ENCODE measurements at regions not wholly inside any gene's neighbourhood (a gene's known extent, or its start where the extent isn't known, plus 50 kb on each side); places are given as distances from the start of the nearest gene placed in this dataset.

DNA sequence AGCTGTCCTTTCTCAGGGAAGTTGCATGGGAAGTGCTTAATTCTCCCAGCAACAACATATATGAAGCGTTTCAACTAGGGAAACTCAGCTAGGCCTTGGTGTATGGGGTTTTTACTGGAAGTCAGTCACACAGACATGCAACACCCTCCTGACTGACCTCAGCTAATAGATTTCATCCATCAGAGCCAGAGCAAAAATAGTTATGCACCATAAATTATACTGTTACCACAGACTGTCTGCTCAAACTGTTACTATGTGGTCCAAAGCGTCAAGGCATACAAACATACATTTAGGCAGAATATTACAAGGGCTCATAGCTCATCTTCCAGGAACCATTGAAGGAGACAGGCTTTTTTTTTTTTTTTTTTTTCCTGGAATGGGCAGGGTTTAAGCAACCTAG, 417.9 kb downstream of the ANKRD7 start:
- TF ChIP-seq CTCF (IDR thresholded peaks at IDR 0.05) (no peak), POLR2A (IDR thresholded peaks at IDR 0.05) (no peak)

Data from breast epithelium (tissue), 3 donors.